BE2C (cell line): ENCODE measurements at regions not wholly inside any gene's neighbourhood (a gene's known extent, or its start where the extent isn't known, plus 50 kb on each side); places are given as distances from the start of the nearest gene placed in this dataset.

Source experiments
- DNase-seq: peaks from one replicate; pipeline ENCODE4 v3.0.0-alpha.2; 2020
- H3K27me3 ChIP-seq: fragments of 250-450 bp; sonication (Bioruptor Pico); 2 replicates; pipeline ENCODE4 v1.5.1; 2020; ENCODE audit warnings: mild to moderate bottlenecking
- H3K36me3 ChIP-seq: fragments of 250-450 bp; sonication (Bioruptor Pico); 2 replicates; pipeline ENCODE4 v1.5.1; 2020; ENCODE audit warnings: mild to moderate bottlenecking
- H3K4me1 ChIP-seq: fragments of 250-450 bp; sonication (Bioruptor Pico); 2 replicates; pipeline ENCODE4 v1.5.1; 2020
- H3K4me3 ChIP-seq: 2 replicates; pipeline ENCODE4 v1.5.1; 2011; ENCODE audit warnings: low read depth, low read length
- H3K9me3 ChIP-seq: fragments of 250-450 bp; sonication (Bioruptor Pico); 2 replicates; pipeline ENCODE4 v1.5.1; 2020
- TF ChIP-seq, protein P1 (sequence below): IDR thresholded peaks from 2 replicates; pipeline ENCODE4 v1.5.1; 2012; ENCODE audit warnings: mild to moderate bottlenecking, low read depth, low read length

DNA sequence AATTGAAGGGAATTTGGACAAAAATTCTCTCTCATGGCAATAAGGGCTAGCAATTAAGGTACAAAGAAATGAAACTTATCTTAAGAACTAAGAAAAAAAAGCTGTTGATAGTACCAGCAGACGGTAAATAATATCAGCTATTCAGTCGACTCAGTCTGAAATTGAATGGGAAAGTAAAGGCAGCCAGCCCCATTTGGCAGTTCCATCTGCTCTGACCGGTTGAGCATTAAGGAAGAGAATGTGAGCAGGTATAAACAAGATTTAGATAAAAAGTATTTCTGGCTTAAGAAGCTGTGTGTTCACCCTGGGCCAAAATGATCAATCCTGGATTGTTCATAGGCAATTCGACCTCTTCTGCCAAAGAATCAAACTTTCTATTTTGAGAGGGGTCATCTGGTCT lies 154.6 kb upstream of the NPVF start:
- Histone ChIP-seq H3K36me3 (no peaks in the 10 kb centered on the region), H3K4me3 (no peak overlapping the region), H3K27me3 (peaks cover 35% of the 10 kb centered on the region), H3K4me1 (no peaks in the 10 kb centered on the region), H3K9me3 (no peaks in the 10 kb centered on the region)
- TF ChIP-seq, protein P1, sequence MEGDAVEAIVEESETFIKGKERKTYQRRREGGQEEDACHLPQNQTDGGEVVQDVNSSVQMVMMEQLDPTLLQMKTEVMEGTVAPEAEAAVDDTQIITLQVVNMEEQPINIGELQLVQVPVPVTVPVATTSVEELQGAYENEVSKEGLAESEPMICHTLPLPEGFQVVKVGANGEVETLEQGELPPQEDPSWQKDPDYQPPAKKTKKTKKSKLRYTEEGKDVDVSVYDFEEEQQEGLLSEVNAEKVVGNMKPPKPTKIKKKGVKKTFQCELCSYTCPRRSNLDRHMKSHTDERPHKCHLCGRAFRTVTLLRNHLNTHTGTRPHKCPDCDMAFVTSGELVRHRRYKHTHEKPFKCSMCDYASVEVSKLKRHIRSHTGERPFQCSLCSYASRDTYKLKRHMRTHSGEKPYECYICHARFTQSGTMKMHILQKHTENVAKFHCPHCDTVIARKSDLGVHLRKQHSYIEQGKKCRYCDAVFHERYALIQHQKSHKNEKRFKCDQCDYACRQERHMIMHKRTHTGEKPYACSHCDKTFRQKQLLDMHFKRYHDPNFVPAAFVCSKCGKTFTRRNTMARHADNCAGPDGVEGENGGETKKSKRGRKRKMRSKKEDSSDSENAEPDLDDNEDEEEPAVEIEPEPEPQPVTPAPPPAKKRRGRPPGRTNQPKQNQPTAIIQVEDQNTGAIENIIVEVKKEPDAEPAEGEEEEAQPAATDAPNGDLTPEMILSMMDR: no peak
- DNase-seq: no peak

DNA sequence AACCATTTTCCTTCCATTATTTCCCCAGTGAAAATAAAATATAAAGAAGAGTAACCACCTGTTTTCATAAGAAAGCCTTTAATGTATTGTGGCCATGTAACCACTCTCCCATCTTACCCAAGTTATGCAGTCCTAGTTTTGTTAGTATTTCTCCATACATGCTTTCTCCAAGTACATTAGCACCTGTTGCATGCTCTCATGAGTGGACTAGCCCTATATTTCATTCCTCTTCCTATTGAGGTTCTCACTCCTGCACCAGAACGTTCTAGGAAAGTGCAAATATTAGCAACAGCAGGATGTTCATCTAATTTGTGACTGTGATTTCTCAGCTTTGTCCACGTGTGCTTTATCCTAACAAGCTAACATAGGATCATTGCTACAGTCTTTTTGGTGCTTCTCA lies 155.1 kb upstream of the NPVF start:
- no peak for DNase-seq
- no peaks in the 10 kb centered on the region for H3K9me3 ChIP-seq
- peaks cover 35% of the 10 kb centered on the region for H3K27me3 ChIP-seq
- TF ChIP-seq, protein P1: no peak
- H3K4me1 ChIP-seq: no peaks in the 10 kb centered on the region
- no peak overlapping the region for H3K4me3 ChIP-seq
- no peaks in the 10 kb centered on the region for H3K36me3 ChIP-seq

DNA sequence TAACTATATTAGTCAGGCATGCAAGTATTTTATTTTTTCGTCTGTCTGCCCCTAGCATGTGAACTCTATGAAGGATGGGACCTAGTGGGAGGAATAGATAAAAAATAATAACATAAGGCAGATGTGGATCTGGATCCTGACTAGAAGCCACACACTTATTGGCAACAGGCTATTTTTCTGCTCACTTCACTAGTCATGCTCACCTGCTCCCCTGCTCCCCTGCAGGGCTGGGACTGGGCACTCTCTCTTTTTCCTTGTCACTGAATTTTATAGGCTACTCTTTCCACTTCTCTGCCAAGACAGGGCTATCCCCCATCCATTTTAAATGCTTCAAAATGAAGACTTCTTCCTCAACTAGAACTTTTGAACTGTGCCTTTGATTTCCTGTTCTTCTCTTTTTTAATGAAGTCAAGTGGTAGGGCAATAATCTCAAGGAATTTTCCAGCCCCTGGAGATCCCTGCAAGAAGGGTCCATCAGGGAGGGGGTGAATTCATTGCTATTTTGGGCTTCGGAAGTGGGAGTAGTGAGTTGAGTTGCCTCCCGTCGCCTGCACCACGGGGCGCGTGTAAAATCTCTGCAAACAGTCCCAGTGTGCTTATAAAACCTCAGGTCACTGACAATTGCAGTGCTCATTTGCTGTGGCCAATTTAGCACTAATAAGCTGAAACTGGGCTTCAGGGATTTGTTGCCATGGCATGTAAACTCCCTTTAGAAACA lies 156.7 kb upstream of the NPVF start:
- H3K4me3 ChIP-seq: no peak overlapping the region
- H3K4me1 ChIP-seq: no peaks in the 10 kb centered on the region
- H3K27me3 ChIP-seq: peaks cover 35% of the 10 kb centered on the region
- H3K9me3 ChIP-seq: no peaks in the 10 kb centered on the region
- TF ChIP-seq, protein P1: no peak
- no peak for DNase-seq
- no peaks in the 10 kb centered on the region for H3K36me3 ChIP-seq

DNA sequence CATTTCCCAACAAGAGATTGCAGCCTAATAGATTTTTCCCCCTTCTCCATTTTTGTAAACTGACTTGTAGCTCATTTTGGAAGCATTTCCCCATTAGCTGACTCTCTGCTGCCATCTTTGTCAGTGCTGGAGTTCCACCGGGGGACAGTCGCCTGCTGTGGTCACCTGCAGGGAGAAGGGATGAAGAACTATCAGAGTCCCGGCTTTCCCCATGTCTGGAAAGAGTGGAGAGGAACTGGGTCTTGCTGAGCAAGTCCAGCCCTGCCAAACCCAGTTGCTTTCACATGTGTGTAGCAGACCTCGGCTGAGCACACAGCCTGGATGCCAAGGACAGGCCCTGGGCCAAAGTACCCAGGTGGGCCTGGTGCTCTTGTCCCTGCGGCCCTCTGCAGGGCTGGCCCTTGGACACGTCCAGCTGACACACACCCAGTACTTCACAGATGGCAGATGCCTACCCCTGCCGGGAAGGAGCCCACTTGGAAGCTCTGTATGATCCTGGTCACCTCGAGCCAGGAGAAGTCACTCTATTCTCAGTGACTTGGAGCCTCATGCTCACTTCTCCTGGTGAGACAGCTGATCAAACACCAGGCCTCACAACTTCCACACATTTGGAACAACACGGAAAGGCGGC lies 157.3 kb upstream of the NPVF start:
- no peaks in the 10 kb centered on the region for H3K4me1 ChIP-seq
- DNase-seq: no peak
- no peaks in the 10 kb centered on the region for H3K9me3 ChIP-seq
- H3K4me3 ChIP-seq: no peak overlapping the region
- H3K36me3 ChIP-seq: no peaks in the 10 kb centered on the region
- peaks cover 33% of the 10 kb centered on the region for H3K27me3 ChIP-seq
- TF ChIP-seq, protein P1: no peak

DNA sequence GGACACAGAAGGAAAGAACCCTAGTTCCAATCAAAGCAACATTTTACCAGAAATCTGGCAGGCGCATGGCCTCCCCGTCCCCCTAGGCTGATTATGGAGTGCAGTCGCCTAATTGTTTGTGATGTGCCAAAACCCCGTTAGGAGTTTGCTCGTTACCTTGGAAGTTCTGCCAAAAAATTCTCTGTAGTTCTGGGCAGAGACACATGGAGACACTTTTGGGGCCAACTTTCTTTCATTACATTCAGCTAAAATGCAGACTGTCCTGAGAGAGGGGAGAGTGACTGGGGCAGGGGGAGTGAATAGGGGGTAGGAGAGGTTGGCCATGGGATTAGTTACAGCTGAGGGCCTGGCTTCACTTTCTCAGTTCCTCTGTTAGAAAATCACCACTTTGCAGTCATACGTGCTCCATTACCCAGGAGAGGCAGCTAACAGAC lies 158.0 kb upstream of the NPVF start:
- TF ChIP-seq, protein P1: no peak
- Histone ChIP-seq H3K27me3 (peaks cover 26% of the 10 kb centered on the region), H3K4me1 (no peaks in the 10 kb centered on the region), H3K9me3 (no peaks in the 10 kb centered on the region), H3K4me3 (no peak overlapping the region), H3K36me3 (no peaks in the 10 kb centered on the region)
- no peak for DNase-seq

DNA sequence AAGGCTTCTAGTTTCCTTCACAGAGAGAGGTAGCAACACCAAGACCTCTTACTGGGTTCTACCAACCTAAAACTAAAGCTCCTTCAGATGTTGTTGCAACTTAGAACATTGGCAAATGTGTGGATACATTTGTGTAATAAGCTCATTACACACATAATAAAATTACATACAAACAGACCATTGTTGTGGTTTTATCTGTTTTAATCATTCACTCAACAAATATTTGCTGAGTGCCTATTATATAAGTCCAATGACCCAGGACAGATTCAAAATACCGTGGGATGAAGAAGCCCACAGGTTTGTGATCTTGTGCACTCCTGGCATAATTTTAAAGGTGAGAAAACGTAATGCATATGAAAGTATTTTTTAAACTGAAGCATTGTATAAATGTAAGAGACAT lies 160.4 kb upstream of the NPVF start:
- Histone ChIP-seq H3K9me3 (no peaks in the 10 kb centered on the region), H3K4me3 (no peak overlapping the region), H3K4me1 (no peaks in the 10 kb centered on the region), H3K27me3 (peaks cover 3% of the 10 kb centered on the region; the same call in 1 of the 2 replicates), H3K36me3 (no peaks in the 10 kb centered on the region)
- DNase-seq: no peak
- TF ChIP-seq, protein P1: no peak
